ENCODE measurements at regions not wholly inside any gene's neighbourhood (a gene's known extent, or its start where the extent isn't known, plus 50 kb on each side); places are given as distances from the start of the nearest gene placed in this dataset.
"Not testable (repeated sequence)": the region's sequence is repeated elsewhere in the genome, so short reads cannot be mapped to it uniquely, and the experiment has no call there.

- DNase-seq = not testable (repeated sequence)
These were observed 208.9 kb downstream of the NPIPB11 start for GRCh38 chr16:29197494-29198100.

GRCh38 chr16:29196746-29197145 is 209.8 kb downstream of the NPIPB11 start:
- not testable (repeated sequence) for DNase-seq

GRCh38 chr16:29195116-29195872 is 210.4 kb downstream of the LAT start:
- DNase-seq = not testable (repeated sequence)

- not testable (repeated sequence) for DNase-seq
These were observed 209.5 kb downstream of the LAT start for GRCh38 chr16:29194185-29194844.

DNA sequence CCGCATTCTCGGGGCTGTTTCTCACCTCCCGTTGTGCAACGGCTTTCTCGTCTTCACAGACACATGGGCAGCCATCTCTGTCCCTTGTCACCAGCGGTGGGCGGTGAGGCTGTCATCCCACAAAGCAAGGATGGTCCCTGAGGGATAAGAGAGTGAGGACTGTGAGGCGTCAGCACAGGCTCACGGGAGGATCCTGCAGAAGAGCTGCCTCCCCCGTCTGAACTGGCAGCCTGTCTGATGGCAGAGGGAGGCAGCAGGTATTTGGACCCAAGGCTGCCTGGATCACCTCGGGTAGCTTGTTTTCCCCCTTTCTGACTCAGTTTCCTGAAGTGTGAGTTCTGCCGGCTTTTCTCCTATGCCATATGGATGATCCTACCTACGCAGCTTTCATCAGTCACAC is 208.8 kb downstream of the LAT start:
- DNase-seq = not testable (repeated sequence)

DNA sequence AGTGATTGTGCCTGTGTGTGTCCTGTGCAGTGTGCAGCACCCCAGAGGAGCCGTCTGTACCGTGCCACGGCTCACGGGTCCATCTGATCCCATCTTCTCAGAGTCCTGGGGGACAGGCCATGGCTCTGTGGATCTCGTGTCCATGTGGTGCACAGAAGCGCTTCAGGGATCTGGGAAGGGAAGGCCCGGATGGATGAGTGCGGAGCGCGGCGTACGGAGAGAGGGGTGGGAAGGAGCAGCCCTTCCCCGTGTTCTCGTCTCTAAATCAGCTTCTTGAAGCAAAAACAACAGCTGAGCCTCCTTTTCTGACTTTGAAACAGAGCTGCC is 208.4 kb downstream of the LAT start:
- not testable (repeated sequence) for DNase-seq

DNA sequence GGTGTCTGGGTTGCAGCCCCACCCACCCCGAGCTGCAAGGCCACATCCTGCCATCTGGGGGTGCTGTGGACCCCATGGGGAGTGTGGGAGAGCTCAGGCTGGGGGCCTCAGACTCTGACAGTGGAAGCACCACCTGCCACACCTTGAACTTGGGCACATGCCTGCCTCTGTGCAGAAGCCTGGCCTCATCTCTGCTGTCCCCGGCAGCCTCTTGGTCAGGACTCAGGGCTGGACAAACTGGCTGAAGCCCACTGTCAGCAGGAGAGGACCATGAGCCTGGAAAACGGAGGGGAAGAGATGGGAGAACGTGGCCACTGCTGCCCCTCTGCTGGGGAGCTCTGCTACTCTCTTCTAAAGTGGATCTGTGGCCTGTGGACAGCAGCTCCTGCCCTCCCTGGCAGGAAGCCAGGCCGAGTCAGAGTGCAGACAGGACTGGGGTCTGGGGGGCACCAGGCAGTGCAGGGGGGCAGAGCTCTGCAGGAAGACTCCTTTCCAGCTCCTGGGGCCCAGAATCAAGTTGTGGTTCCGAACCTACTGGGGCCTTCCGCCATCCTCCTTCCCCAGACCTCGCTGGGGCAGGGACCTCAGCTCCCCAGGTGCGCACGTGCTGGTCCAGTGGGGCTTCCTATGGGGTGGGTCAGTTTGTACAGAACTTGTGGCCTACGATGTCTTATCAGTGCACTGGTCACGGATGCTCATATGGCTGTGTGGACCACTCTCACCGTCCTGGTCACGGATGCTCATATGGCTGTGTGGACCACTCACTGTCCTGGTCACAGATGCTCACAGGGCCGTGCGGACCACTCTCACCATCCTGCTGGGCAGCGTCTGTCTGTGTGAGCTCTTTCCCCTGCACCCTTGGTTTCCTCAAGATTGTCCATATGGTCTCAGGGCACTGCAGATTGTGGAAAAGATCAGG is 207.7 kb downstream of the LAT start:
- no peak for DNase-seq

- not testable (repeated sequence) for DNase-seq
These were observed 206.9 kb downstream of the LAT start for GRCh38 chr16:29191636-29192180.

- DNase-seq = not testable (repeated sequence)
These were observed 205.9 kb downstream of the LAT start for GRCh38 chr16:29190553-29191431.

GRCh38 chr16:29188806-29189205 is 204.0 kb downstream of the LAT start:
- DNase-seq = not testable (repeated sequence)

DNA sequence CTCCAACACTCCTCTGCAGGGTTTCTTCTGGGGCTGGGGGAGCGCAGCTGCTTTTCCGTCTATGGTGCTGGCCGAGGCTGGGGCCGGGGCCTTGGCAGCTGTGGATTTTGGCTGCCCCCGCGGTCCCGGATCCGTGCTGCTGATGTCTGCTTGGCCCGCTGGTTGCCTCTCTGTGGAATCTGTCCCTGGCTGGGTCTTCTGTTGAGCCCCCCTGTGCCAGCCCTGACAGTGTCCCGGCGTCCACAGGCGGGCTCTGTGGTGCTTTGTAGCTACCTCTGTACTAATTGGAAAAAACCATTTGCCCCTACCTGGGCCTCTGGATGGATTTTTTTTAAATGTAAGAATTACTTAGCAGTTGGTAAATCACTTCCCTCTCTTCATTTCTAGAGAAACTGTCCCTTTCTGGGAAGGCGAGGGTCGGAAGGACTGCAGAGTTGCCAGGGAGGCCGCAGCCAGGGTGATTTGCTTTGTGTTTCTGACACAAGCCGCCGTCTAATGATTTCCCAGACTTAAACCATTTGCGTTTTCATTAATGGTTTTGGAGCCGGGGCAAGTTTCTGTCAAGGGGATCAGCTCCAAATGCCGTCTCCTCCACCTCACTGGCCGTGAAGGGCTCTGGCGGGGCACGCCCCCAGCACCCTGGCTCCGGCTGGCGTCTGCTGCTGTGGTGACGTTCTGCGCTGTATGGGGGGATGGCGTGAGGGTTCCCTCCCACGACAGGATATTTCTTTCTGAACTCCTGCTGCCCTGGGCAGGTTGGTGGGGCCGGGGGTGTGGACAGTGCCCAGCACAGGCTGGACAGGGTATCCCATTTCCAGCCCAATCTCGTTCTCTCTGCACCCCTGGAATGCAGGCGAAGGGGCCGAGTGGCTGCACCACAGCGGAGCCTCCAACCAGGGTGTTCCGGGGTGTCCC is 201.7 kb downstream of the LAT start:
- DNase-seq = not testable (repeated sequence)

GRCh38 chr16:29185872-29186271 is 201.0 kb downstream of the LAT start:
- DNase-seq = not testable (repeated sequence)

- DNase-seq = not testable (repeated sequence)
These were observed 200.0 kb downstream of the LAT start for GRCh38 chr16:29184738-29185438.

- DNase-seq = not testable (repeated sequence)
These were observed 198.4 kb downstream of the LAT start for GRCh38 chr16:29182940-29183868.

GRCh38 chr16:29182501-29182900 is 197.6 kb downstream of the LAT start:
- DNase-seq = no peak

- not testable (repeated sequence) for DNase-seq
These were observed 197.1 kb downstream of the LAT start for GRCh38 chr16:29181921-29182411.

DNA sequence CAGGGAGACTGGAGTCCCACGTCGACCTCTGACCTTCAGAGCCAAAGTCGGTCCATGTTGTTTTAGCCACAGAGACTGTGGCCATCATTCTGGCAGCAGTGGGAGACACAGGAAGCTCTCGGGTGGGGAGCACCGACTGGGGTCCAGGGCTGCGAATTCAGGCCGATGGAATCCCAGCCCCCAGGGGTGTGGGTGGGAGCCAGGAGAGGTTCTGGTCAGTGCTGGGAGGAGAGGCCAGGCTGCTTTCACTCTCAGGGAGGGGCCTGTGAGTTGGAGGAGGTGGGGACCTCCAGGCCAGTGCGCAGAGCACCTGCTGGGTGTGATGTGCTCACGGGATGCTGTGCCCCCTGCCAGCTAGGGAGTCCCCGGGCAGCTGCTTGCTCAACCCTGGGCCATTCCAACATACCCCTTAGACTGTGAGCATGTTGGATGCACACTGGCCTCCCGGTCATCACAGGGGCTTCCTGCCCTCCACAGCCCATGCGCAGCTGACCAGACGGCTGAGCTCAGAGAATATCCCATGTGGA is 196.5 kb downstream of the LAT start:
- DNase-seq = not testable (repeated sequence)

DNA sequence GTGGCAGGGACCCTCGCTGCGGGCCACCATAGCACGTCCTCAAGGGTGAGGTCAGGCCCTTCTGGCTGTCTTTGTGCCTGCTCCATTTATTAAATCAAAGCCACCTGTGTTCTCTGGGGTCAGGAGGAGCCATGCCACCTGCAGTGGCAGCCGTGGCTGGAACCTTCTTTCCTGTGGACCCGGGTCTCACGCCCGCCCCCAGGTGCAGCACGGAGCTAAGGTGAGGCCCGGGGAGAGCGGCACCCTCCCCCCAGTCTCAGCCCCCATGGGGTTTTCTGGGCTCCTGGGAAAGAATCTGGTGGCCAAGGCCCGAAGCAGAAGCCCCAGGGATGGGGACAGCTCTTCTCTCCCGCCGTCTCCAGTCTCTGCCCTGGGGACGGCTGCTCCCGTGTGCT is 195.4 kb downstream of the LAT start:
- not testable (repeated sequence) for DNase-seq

Measured in KG1 (cell line).